HG03354 (cell line): ENCODE measurements at regions not wholly inside any gene's neighbourhood (a gene's known extent, or its start where the extent isn't known, plus 50 kb on each side); places are given as distances from the start of the nearest gene placed in this dataset.
"Not testable (repeated sequence)": the region's sequence is repeated elsewhere in the genome, so short reads cannot be mapped to it uniquely, and the experiment has no call there.

Experiments
- ATAC-seq: cut with Tn5 transposase; IDR thresholded peaks from one replicate; pipeline ENCODE4 v1.9.1; 2021; ENCODE audit warnings: mild to moderate bottlenecking; ENCODE audit not compliant: unreplicated experiment, poor library complexity, severe bottlenecking

DNA sequence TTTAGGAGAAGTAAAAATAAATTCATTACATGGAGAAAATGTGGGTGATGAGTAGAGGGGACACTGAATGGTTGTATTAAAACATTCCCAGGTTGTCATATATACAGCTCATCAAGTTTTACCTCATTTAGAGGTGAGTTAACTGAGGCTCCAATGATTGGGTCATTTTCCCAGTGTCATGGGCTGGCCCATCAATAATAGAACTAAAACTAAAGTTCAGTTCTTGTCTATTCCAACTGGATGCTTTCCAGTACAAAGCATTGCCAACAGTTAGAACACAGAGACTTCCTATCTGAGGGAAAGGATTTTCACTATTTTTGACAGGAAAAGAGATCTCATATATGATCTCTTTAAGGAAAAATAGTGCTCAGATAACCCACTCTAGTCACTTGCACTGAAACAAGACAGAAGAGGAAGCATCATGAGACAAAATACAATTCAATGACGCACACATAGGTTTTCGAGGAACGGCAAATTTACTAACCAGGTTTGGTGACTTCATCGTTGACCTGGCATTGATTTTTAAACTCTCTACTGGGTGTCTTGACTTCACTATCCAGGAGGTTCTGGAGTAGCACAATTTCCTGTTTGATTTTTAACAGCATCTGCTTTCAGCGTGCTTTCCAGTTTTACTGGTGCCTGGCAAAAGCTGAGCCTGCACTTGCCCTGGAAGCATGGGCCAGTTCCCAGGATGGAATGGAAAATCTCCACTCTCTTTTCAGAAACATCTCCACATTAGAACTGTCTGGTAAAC, 195.5 kb upstream of the FBXL4 start:
- no peak for ATAC-seq

DNA sequence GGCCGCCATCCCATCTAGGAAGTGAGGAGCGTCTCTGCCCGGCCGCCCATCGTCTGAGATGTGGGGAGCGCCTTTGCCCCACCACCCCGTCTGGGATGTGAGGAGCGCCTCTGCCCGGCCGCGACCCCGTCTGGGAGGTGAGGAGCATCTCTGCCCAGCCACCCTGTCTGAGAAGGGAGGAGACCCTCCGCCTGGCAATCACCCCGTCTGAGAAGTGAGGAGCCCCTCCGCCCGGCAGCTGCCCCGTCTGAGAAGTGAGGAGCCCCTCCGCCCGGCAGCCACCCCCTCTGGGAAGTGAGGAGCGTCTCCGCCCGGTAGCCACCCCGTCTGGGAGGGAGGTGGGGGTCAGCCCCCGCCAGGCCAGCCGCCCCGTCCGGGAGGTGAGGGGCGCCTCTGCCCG, 194.2 kb upstream of the FBXL4 start:
- ATAC-seq = not testable (repeated sequence)

- ATAC-seq = no peak
Measured at GRCh38 chr6:99138445-99138844, 190.7 kb upstream of the FBXL4 start.

- ATAC-seq = no peak
Measured at GRCh38 chr6:99137314-99137713, 189.6 kb upstream of the FBXL4 start.

DNA sequence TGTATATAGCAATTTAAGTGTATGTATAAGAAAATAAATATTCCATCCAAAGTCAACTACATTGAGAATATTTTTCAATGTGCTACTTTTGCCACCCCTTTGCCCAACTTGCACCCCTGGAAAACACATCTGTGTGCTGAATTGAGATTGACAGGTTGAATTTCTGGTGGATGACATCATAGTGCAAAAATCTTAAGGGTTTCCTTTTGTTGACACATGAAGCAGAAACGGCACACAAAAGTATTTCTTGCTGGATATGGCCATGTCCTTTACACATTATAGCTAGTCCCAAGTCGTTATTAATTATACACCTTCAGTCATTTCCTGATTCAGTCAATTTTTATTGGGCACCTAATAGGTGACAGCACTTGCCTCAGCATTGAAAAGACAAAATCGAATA, 188.7 kb upstream of the FBXL4 start:
- no peak for ATAC-seq

GRCh38 chr6:99132026-99132635, 184.4 kb upstream of the FBXL4 start:
- ATAC-seq = no peak

- ATAC-seq = no peak
Measured at GRCh38 chr6:99130897-99131873, 183.4 kb upstream of the FBXL4 start.

DNA sequence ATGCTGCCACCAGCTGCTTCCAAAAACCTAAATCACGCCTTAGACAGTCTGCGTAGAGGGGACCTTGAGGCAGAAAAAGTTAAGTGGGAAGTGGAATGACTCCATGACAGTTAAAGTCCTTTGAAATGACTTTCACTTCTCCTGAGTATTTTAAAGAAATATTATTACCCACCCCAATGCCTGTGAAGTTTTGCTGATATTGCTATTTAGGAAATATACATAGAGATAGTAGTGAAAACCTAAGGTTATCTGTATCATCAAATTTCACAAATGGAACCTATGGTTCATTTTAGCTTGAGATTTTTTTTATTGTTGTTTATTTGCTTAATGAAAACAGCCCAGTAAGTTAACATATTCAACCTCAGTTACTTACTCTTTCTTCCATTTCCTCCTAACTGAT, 182.1 kb upstream of the FBXL4 start:
- ATAC-seq = no peak

- ATAC-seq = no peak
Measured at GRCh38 chr6:99121748-99122147, 174.0 kb upstream of the FBXL4 start.

- ATAC-seq = no peak
Measured at GRCh38 chr6:99120641-99121040, 172.9 kb upstream of the FBXL4 start.

- peak; percentile 73 for ATAC-seq
Measured at GRCh38 chr6:99119109-99120031, 171.6 kb upstream of the FBXL4 start.

DNA sequence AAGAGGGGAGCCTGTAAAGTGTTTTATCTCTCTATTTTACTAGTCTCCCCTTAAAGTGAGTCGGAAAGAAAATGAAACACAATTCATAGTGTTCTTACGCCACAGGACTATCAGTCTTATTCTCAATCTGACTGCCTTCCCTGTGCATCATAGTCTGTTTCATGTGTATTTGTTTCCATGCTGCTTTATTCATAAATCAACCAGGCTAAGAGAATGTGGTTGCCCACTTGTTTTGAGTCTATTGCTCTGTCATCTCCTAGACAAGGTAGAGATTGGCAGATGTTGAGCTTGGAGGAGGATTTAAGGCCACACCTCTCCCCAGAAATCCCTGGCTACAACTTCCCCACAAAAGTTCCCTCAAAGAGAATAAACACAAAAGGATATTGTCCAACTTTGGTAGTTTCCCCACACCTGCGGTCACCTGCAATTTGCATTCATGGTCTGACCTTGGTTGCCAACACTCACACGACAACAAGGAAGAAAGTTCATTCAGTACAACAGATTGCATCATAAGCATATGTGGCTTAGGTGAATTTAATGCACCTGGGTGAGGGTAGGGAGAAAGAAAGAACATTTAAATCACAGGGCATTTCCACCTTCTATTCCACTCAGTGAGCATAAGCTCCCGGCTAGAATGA, 167.1 kb upstream of the FBXL4 start:
- ATAC-seq = no peak

- ATAC-seq = no peak
Measured at GRCh38 chr6:99111590-99111989, 163.8 kb upstream of the FBXL4 start.

GRCh38 chr6:99110029-99110428, 162.3 kb upstream of the FBXL4 start:
- no peak for ATAC-seq

DNA sequence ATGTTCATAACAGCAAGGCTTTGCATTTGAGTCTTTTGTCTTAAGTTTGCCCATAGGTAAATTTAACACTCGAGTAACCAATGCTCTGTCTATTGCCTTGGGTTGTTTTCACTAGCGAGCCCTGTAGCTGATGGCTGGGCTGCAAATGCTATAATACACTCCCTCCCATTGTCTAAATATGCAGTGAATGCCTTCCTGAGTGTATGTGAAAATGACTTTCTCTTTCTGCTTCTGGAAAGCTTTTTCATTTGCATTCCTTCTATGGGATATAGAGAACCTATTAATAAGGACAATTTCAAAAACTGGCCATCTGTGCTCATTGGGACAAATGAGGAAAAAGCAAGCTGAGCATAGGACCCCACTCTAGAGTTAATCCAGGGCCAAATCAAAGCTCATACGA, 156.5 kb upstream of the FBXL4 start:
- ATAC-seq = no peak

GRCh38 chr6:99099243-99099642, 151.5 kb upstream of the FBXL4 start:
- no peak for ATAC-seq

DNA sequence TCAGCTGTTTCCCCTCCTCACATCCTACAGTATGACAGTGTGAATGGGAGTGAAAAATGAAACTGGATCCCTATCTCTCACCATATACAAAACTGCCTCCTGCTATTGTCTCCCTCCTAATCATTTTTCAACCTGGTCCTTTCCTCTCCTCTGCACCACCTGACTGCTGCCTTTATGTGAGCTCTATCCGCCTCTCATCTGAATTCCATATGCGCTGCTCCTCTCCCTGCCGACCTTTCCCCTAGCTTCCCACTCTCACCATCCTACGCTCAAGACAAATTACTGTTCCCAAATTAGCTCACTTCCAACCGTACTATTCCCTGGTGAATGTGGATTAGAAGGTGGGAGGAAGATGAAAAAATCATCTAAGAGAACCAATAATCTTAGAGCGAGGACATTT, 148.4 kb upstream of the FBXL4 start:
- ATAC-seq = no peak

GRCh38 chr6:99093456-99094190, 145.9 kb upstream of the FBXL4 start:
- ATAC-seq = no peak
